Activated T-helper 17 cell treated with anti-CD3 and anti-CD28 coated beads, Interleukin-2, amount 50 U/mL, for 72 hours (primary cell): ENCODE measurements at regions not wholly inside any gene's neighbourhood (a gene's known extent, or its start where the extent isn't known, plus 50 kb on each side); places are given as distances from the start of the nearest gene placed in this dataset.

ENCODE experiments used
- ATAC-seq: fragments of 150-1000 bp; cut with Tn5 transposase; replicated peaks from 2 replicates; pipeline ENCODE4 v1.10.0; 2021; ENCODE audit warnings: mild to moderate bottlenecking, moderate library complexity
- H3K27ac Mint-ChIP-seq: one replicate; pipeline ENCODE4 v1.8.0; 2022; ENCODE audit warnings: mixed read lengths
- H3K27me3 Mint-ChIP-seq: one replicate; pipeline ENCODE4 v1.8.0; 2022; ENCODE audit warnings: mixed read lengths
- H3K36me3 Mint-ChIP-seq: one replicate; pipeline ENCODE4 v1.8.0; 2022; ENCODE audit warnings: low read depth, mild to moderate bottlenecking, mixed read lengths
- H3K4me1 Mint-ChIP-seq: one replicate; pipeline ENCODE4 v1.8.0; 2022; ENCODE audit warnings: mixed read lengths
- H3K4me3 Mint-ChIP-seq: one replicate; pipeline ENCODE4 v1.8.0; 2022; ENCODE audit warnings: mild to moderate bottlenecking, mixed read lengths
- H3K9me3 Mint-ChIP-seq: one replicate; pipeline ENCODE4 v1.8.0; 2022; ENCODE audit warnings: mixed read lengths

GRCh38 chr9:19988281-19988680, 199.4 kb upstream of the SLC24A2 start:
- no peaks in the 10 kb centered on the region for H3K27me3 Mint-ChIP-seq
- peaks cover 5% of the 10 kb centered on the region for H3K4me1 Mint-ChIP-seq
- no peaks in the 10 kb centered on the region for H3K9me3 Mint-ChIP-seq
- H3K27ac Mint-ChIP-seq: no peak overlapping the region
- ATAC-seq: no peak
- no peak overlapping the region for H3K4me3 Mint-ChIP-seq
- H3K36me3 Mint-ChIP-seq: no peaks in the 10 kb centered on the region

GRCh38 chr9:19985081-19985480, 196.2 kb upstream of the SLC24A2 start:
- peaks cover 7% of the 10 kb centered on the region for H3K27me3 Mint-ChIP-seq
- H3K36me3 Mint-ChIP-seq: no peaks in the 10 kb centered on the region
- no peaks in the 10 kb centered on the region for H3K9me3 Mint-ChIP-seq
- ATAC-seq: no peak
- H3K4me1 Mint-ChIP-seq: no peaks in the 10 kb centered on the region
- H3K27ac Mint-ChIP-seq: no peak overlapping the region
- H3K4me3 Mint-ChIP-seq: no peak overlapping the region

GRCh38 chr9:19976226-19976625, 187.4 kb upstream of the SLC24A2 start:
- H3K9me3 Mint-ChIP-seq: peaks cover 3% of the 10 kb centered on the region
- H3K27ac Mint-ChIP-seq: peak overlapping the region; percentile 92
- peak overlapping the region; percentile 48 for H3K4me3 Mint-ChIP-seq
- H3K4me1 Mint-ChIP-seq: peaks cover 12% of the 10 kb centered on the region
- peaks cover 3% of the 10 kb centered on the region for H3K27me3 Mint-ChIP-seq
- peak; percentile 97 for ATAC-seq
- H3K36me3 Mint-ChIP-seq: no peaks in the 10 kb centered on the region

DNA sequence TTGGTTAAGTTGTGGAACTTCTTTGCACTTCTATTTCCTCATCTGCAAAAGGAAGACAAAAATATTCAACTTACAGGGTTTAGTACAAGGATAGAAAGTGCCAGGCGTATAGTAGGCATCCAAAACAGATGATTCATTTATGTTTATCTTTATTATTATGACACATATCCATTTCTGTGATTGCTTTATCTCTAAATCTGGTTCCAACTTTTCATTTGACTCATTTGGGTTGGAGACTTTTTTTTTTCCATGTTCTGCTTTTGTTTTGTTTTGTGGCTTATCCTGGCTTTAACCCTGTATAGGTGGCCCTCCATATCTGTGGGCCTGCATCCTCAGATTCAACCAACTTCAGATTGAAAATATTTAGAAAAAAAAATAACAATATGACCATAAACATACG, 186.7 kb upstream of the SLC24A2 start:
- Mint-ChIP-seq H3K4me1 (peaks cover 12% of the 10 kb centered on the region), H3K9me3 (peaks cover 3% of the 10 kb centered on the region), H3K4me3 (no peak overlapping the region), H3K27me3 (peaks cover 3% of the 10 kb centered on the region), H3K36me3 (no peaks in the 10 kb centered on the region), H3K27ac (peak overlapping the region; percentile 92)
- peak; percentile 62 for ATAC-seq

DNA sequence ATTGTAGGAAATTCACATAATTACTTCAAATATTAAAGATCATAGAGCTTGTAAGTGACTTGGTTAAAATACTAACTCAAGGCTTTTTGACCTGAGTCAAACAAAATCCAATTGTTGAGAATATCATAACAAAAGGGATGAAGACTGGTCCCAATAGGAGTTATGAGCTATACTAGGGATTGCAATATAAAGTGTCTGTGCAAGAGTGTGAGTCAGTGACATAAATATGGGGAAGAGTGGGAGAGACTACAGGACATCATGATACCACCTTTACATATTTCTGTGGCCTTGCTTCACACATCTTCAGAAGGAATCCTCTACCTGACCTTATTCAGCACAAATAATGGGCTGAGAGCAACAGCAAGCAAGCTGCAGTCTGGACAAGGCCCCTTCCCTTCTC, 180.9 kb upstream of the SLC24A2 start:
- no peaks in the 10 kb centered on the region for H3K36me3 Mint-ChIP-seq
- no peak overlapping the region for H3K27ac Mint-ChIP-seq
- ATAC-seq: no peak
- H3K4me3 Mint-ChIP-seq: no peak overlapping the region
- no peaks in the 10 kb centered on the region for H3K9me3 Mint-ChIP-seq
- peaks cover 3% of the 10 kb centered on the region for H3K27me3 Mint-ChIP-seq
- no peaks in the 10 kb centered on the region for H3K4me1 Mint-ChIP-seq

GRCh38 chr9:19967888-19968459, 179.1 kb upstream of the SLC24A2 start:
- no peaks in the 10 kb centered on the region for H3K36me3 Mint-ChIP-seq
- H3K27ac Mint-ChIP-seq: no peak overlapping the region
- H3K4me3 Mint-ChIP-seq: no peak overlapping the region
- H3K9me3 Mint-ChIP-seq: no peaks in the 10 kb centered on the region
- H3K27me3 Mint-ChIP-seq: peaks cover 5% of the 10 kb centered on the region
- no peaks in the 10 kb centered on the region for H3K4me1 Mint-ChIP-seq
- ATAC-seq: no peak

- ATAC-seq: no peak
- H3K9me3 Mint-ChIP-seq: no peaks in the 10 kb centered on the region
- no peaks in the 10 kb centered on the region for H3K4me1 Mint-ChIP-seq
- H3K4me3 Mint-ChIP-seq: no peak overlapping the region
- peaks cover 5% of the 10 kb centered on the region for H3K27me3 Mint-ChIP-seq
- H3K27ac Mint-ChIP-seq: no peak overlapping the region
- H3K36me3 Mint-ChIP-seq: no peaks in the 10 kb centered on the region
Measured at GRCh38 chr9:19967216-19967887, 178.5 kb upstream of the SLC24A2 start.

GRCh38 chr9:19965336-19965735, 176.5 kb upstream of the SLC24A2 start:
- ATAC-seq: no peak
- Mint-ChIP-seq H3K27me3 (peaks cover 5% of the 10 kb centered on the region), H3K9me3 (no peaks in the 10 kb centered on the region)

GRCh38 chr9:19947996-19948395, 159.2 kb upstream of the SLC24A2 start:
- H3K9me3 Mint-ChIP-seq: peaks cover under 1% of the 10 kb centered on the region
- H3K4me3 Mint-ChIP-seq: no peak overlapping the region
- H3K4me1 Mint-ChIP-seq: no peaks in the 10 kb centered on the region
- no peak overlapping the region for H3K27ac Mint-ChIP-seq
- H3K36me3 Mint-ChIP-seq: no peaks in the 10 kb centered on the region
- peaks cover 6% of the 10 kb centered on the region for H3K27me3 Mint-ChIP-seq
- no peak for ATAC-seq

More at GRCh38 chr9:19965336-19965735, 176.5 kb upstream of the SLC24A2 start:
- H3K36me3 Mint-ChIP-seq: no peaks in the 10 kb centered on the region
- H3K27ac Mint-ChIP-seq: no peak overlapping the region
- no peaks in the 10 kb centered on the region for H3K4me1 Mint-ChIP-seq
- no peak overlapping the region for H3K4me3 Mint-ChIP-seq

DNA sequence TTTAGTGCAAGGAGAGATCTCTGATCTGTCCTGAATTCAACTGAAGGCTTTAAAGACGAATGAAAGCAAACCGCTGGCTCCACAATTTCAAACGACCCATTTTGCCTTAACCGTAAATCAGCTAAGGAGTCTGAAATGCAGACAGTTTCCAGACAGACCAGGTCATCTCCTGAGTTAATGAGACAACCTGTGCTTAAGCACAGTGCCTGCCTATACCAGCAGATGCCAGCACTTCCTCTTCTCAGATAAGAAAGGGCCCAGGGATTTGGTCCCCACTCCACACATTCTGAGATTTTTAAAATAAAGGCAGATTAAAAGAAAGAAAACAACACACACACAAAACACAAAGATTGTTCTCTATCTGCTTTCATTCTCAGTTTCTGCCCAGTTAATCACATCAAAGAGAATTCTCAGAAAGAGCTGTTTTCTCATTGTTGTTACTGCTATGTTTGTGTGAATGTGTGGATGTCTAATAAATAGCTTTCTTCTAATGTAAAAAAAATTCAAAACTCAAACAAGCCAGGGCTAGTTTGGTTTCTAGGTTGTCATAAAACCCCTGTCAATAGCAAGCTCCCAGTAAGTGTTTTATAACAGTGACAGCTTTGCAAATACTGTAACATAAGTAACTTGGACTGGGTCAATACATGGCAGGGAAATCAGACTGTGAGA, 157.7 kb upstream of the SLC24A2 start:
- Mint-ChIP-seq H3K4me1 (no peaks in the 10 kb centered on the region), H3K9me3 (no peaks in the 10 kb centered on the region), H3K36me3 (no peaks in the 10 kb centered on the region), H3K27me3 (peaks cover 12% of the 10 kb centered on the region), H3K27ac (peak overlapping the region; percentile 34), H3K4me3 (no peak overlapping the region)
- ATAC-seq: peak; percentile 61

DNA sequence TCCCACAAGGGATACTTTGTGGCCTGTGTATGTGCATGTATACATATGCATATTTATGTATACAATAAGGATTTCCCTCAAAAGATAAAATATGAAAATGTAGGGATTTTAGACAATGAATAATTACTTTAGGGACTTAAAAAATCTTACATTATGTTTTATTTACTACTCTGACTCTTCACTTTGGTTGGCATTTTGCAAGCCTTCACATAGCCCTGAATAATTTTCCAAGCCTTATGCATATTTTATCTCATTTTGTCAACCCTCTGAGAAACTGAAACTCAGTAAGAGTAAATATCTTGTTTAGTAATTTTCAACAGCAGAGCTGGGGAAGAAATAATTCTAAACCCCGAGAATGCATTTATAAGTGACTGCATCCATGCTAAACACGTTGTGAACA, 153.0 kb upstream of the SLC24A2 start:
- Mint-ChIP-seq H3K27ac (no peak overlapping the region), H3K9me3 (no peaks in the 10 kb centered on the region), H3K36me3 (no peaks in the 10 kb centered on the region), H3K4me3 (no peak overlapping the region), H3K27me3 (peaks cover 12% of the 10 kb centered on the region), H3K4me1 (no peaks in the 10 kb centered on the region)
- no peak for ATAC-seq

GRCh38 chr9:19940811-19941535, 152.1 kb upstream of the SLC24A2 start:
- no peaks in the 10 kb centered on the region for H3K4me1 Mint-ChIP-seq
- no peaks in the 10 kb centered on the region for H3K9me3 Mint-ChIP-seq
- no peak for ATAC-seq
- no peak overlapping the region for H3K27ac Mint-ChIP-seq
- no peak overlapping the region for H3K4me3 Mint-ChIP-seq
- no peaks in the 10 kb centered on the region for H3K36me3 Mint-ChIP-seq
- peaks cover 12% of the 10 kb centered on the region for H3K27me3 Mint-ChIP-seq

DNA sequence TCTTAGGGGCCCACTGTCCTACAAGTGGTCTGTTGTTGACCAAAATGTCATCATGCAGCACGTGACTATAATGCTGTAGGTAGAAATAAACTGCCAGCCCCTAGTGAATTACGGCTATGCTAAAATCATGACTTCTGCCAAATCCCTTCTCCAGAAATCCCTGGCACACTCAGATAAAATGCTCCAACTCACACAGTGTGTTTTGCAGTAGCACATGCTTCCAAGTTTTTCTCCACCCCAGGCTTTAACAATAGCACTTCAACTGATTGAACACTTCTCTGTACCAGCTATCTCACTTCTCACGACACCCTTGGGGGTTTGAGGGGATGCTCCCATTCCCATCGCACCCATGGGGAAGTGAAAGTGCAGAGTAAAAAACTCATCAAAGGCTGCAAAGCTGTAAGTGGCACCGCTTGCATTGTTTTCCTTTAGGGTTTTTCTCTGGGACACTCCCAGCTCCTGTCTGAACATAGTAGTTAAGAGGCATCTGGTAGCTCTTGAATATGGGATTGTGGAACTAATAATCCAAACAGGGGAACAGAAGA, 151.0 kb upstream of the SLC24A2 start:
- Mint-ChIP-seq H3K9me3 (no peaks in the 10 kb centered on the region), H3K27ac (no peak overlapping the region), H3K36me3 (no peaks in the 10 kb centered on the region), H3K27me3 (peaks cover 15% of the 10 kb centered on the region), H3K4me3 (no peak overlapping the region), H3K4me1 (no peaks in the 10 kb centered on the region)
- no peak for ATAC-seq

DNA sequence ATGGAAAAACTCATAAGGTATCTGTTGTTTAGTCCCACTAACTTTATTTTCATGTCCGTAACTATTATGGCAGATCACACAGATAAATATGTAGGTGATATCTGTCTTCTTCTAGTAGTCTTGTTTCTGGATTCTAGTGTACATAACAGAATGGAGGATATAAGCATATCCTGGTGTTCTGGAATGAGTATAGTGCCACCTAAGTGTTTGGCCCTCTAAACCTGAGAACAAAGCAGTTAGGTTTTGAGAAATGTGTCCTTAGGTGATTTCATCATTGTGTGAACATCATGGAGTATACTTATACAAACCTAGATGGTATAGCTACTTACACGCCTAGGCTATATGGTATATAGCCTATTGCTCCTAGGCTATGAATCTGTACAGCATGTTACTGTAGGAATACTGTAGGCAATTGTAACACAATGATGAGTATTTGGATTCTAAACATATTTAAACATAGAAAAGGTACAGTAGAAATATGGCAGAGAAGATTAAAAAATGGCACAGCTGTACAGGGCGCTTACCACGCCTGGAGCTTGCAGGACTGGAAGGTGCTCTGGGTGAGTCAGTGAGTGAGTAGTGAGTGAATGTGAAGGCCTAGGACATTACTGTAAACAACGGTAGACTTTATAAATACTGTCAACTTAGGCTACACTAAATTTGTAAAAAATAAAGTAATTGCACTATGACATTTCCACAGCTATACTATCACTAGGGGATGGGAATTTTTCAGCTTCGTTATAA, 150.3 kb upstream of the SLC24A2 start:
- Mint-ChIP-seq H3K9me3 (no peaks in the 10 kb centered on the region), H3K27ac (no peak overlapping the region), H3K36me3 (no peaks in the 10 kb centered on the region), H3K4me3 (no peak overlapping the region), H3K27me3 (peaks cover 11% of the 10 kb centered on the region), H3K4me1 (no peaks in the 10 kb centered on the region)
- no peak for ATAC-seq
